ENCODE measurements at regions not wholly inside any gene's neighbourhood (a gene's known extent, or its start where the extent isn't known, plus 50 kb on each side); places are given as distances from the start of the nearest gene placed in this dataset.

DNA sequence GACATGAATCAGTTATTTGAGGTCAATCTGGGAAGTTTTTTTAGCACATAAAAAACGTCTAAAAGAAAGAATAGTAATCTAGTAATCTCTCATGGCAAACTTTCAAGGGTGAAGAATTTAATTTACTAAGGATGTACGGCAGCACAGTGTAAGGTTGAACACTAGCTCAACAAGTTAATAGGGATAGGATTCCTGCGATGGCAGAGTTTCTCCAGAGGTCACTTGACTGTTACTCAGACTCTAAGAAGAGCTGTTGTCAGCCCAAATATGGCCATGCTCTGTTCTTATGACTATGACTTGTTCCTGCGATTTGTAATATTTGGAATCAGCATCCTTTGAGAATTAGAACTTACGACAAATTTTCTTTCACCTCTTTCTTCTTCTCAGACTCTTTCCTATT is 553.3 kb upstream of the TNP1 start:
- Histone ChIP-seq H3K9me3 (replicated peaks in 1 of 2; ENCODE audit: control insufficient read depth in 2 of 2, insufficient read depth in 1 of 2, low read depth in 1 of 2, low read length in 2 of 2) (peaks cover 0 to 3% of the 10 kb centered on the region in 2 donors), H2BK15ac (ENCODE audit: low read length) (no peak overlapping the region), H3K79me1 (ENCODE audit: low read depth, low read length) (no peaks in the 10 kb centered on the region), H3K9ac (ENCODE audit: low read depth, low read length, poor library complexity) (no peak overlapping the region), H2BK5ac (ENCODE audit: low read length) (no peak overlapping the region), H3K4me3 (ENCODE audit: low read length in 2 of 2) (no peak overlapping the region), H3K27ac (replicated peaks; ENCODE audit: low read length) (no peak overlapping the region), H3K4ac (ENCODE audit: low read length) (no peak overlapping the region), H4K91ac (ENCODE audit: low read depth, low read length, poor library complexity) (no peak overlapping the region), H3K36me3 (replicated peaks in 1 of 2; ENCODE audit: control insufficient read depth in 2 of 2, insufficient read depth in 2 of 2, low read length in 2 of 2) (no peaks in the 10 kb centered on the region), H3K23ac (ENCODE audit: low read depth, low read length, poor library complexity) (no peak overlapping the region), H2AK5ac (ENCODE audit: low read depth, low read length) (no peak overlapping the region), H3K4me1 (ENCODE audit: control insufficient read depth in 2 of 2, insufficient read depth in 1 of 2, low read depth in 1 of 2, low read length in 2 of 2) (no peaks in the 10 kb centered on the region), H2BK120ac (ENCODE audit: low read depth, low read length) (no peak overlapping the region), H3K27me3 (ENCODE audit: control insufficient read depth in 3 of 3, insufficient read depth in 3 of 3, low read depth in 1 of 3, low read length in 3 of 3) (no peaks in the 10 kb centered on the region), H3K4me2 (ENCODE audit: insufficient read depth, low read length, poor library complexity, severe bottlenecking) (no peak overlapping the region), H4K8ac (ENCODE audit: low read depth, low read length) (no peak overlapping the region), H2BK12ac (ENCODE audit: low read length) (no peak overlapping the region), H3K14ac (ENCODE audit: low read length) (no peak overlapping the region), H2AFZ (ENCODE audit: low read length) (no peak overlapping the region), H3K18ac (ENCODE audit: low read length) (no peak overlapping the region)
- DNase-seq (ENCODE audit: low spot score) = no peak
- no CpG with 5 or more reads among the region's 5 CpGs for WGBS, 2 donors (ENCODE audit: extremely low coverage in 2 of 2, insufficient read length in 2 of 2, insufficient replicate concordance in 1 of 2)

DNA sequence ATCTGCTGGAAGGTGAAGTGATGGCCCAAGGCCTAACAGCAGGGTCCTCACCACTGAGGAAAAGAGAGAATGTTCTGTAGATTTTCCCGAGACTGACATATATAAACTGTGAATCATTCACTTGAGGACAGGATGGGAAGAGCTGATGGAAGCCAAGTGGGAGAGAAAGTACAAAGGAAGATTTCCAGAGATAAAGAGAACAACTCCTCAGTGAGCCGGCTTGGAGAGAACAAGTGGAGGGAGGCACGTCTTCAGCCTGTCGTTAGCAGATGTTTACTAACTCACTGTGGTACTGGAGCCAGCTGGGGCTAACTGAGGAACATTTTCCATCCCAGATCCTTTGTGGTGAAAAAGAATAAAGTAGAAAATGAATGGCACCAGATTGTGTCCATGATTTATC is 552.9 kb upstream of the TNP1 start:
- Histone ChIP-seq H4K91ac (ENCODE audit: low read depth, low read length, poor library complexity) (no peak overlapping the region), H3K4me3 (ENCODE audit: low read length in 2 of 2) (no peak overlapping the region)

DNA sequence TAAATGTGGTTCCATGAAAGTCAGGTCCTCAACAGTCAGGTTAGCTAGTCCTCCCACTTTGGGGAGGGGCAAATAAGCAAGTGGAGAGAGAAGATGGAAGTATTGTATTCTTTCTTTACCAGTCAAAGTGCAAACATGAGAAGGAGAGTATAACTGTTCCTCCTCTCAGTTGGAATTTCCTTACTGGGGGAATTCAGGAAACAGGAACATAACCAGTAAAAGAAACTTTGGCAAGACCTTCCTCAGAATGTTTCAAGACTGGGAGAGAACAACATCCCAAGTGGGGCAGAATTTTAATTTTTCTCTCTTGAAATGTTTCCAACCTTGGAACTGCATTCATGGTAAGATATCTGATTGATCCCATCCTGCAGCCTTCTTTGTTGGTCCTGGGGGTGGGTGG is 552.4 kb upstream of the TNP1 start:
- Histone ChIP-seq H3K36me3 (replicated peaks in 1 of 2; ENCODE audit: control insufficient read depth in 2 of 2, insufficient read depth in 2 of 2, low read length in 2 of 2) (no peaks in the 10 kb centered on the region), H3K18ac (ENCODE audit: low read length) (no peak overlapping the region), H3K79me1 (ENCODE audit: low read depth, low read length) (no peaks in the 10 kb centered on the region), H2BK12ac (ENCODE audit: low read length) (no peak overlapping the region), H3K4ac (ENCODE audit: low read length) (no peak overlapping the region), H3K4me3 (ENCODE audit: low read length in 2 of 2) (no peak overlapping the region), H3K9me3 (replicated peaks in 1 of 2; ENCODE audit: control insufficient read depth in 2 of 2, insufficient read depth in 1 of 2, low read depth in 1 of 2, low read length in 2 of 2) (peaks cover 0 to 2% of the 10 kb centered on the region in 2 donors), H3K14ac (ENCODE audit: low read length) (no peak overlapping the region), H3K27me3 (ENCODE audit: control insufficient read depth in 3 of 3, insufficient read depth in 3 of 3, low read depth in 1 of 3, low read length in 3 of 3) (no peaks in the 10 kb centered on the region), H4K91ac (ENCODE audit: low read depth, low read length, poor library complexity) (no peak overlapping the region), H4K8ac (ENCODE audit: low read depth, low read length) (no peak overlapping the region), H2BK120ac (ENCODE audit: low read depth, low read length) (no peak overlapping the region), H3K27ac (replicated peaks; ENCODE audit: low read length) (no peak overlapping the region), H3K4me1 (ENCODE audit: control insufficient read depth in 2 of 2, insufficient read depth in 1 of 2, low read depth in 1 of 2, low read length in 2 of 2) (no peaks in the 10 kb centered on the region), H2AK5ac (ENCODE audit: low read depth, low read length) (no peak overlapping the region), H3K23ac (ENCODE audit: low read depth, low read length, poor library complexity) (no peak overlapping the region), H2AFZ (ENCODE audit: low read length) (no peak overlapping the region), H2BK15ac (ENCODE audit: low read length) (no peak overlapping the region), H2BK5ac (ENCODE audit: low read length) (no peak overlapping the region), H3K4me2 (ENCODE audit: insufficient read depth, low read length, poor library complexity, severe bottlenecking) (no peak overlapping the region), H3K9ac (ENCODE audit: low read depth, low read length, poor library complexity) (no peak overlapping the region)
- no peak for DNase-seq (ENCODE audit: low spot score)

More for the DNA sequence above, 552.9 kb upstream of the TNP1 start:
- Histone ChIP-seq H3K4me2 (ENCODE audit: insufficient read depth, low read length, poor library complexity, severe bottlenecking) (no peak overlapping the region), H2BK5ac (ENCODE audit: low read length) (no peak overlapping the region), H2AFZ (ENCODE audit: low read length) (peak overlapping the region; percentile 23), H3K36me3 (replicated peaks in 1 of 2; ENCODE audit: control insufficient read depth in 2 of 2, insufficient read depth in 2 of 2, low read length in 2 of 2) (no peaks in the 10 kb centered on the region), H3K9me3 (replicated peaks in 1 of 2; ENCODE audit: control insufficient read depth in 2 of 2, insufficient read depth in 1 of 2, low read depth in 1 of 2, low read length in 2 of 2) (no peaks in the 10 kb centered on the region), H3K79me1 (ENCODE audit: low read depth, low read length) (no peaks in the 10 kb centered on the region), H2BK120ac (ENCODE audit: low read depth, low read length) (no peak overlapping the region), H3K27ac (replicated peaks; ENCODE audit: low read length) (no peak overlapping the region), H2BK12ac (ENCODE audit: low read length) (no peak overlapping the region), H3K4ac (ENCODE audit: low read length) (no peak overlapping the region), H3K27me3 (ENCODE audit: control insufficient read depth in 3 of 3, insufficient read depth in 3 of 3, low read depth in 1 of 3, low read length in 3 of 3) (no peaks in the 10 kb centered on the region), H2AK5ac (ENCODE audit: low read depth, low read length) (no peak overlapping the region), H3K18ac (ENCODE audit: low read length) (no peak overlapping the region), H3K4me1 (ENCODE audit: control insufficient read depth in 2 of 2, insufficient read depth in 1 of 2, low read depth in 1 of 2, low read length in 2 of 2) (no peaks in the 10 kb centered on the region), H3K14ac (ENCODE audit: low read length) (no peak overlapping the region), H3K23ac (ENCODE audit: low read depth, low read length, poor library complexity) (no peak overlapping the region), H4K8ac (ENCODE audit: low read depth, low read length) (no peak overlapping the region), H2BK15ac (ENCODE audit: low read length) (no peak overlapping the region), H3K9ac (ENCODE audit: low read depth, low read length, poor library complexity) (no peak overlapping the region)
- no peak for DNase-seq (ENCODE audit: low spot score)
- no CpG with 5 or more reads among the region's 4 CpGs for WGBS, 2 donors (ENCODE audit: extremely low coverage in 2 of 2, insufficient read length in 2 of 2, insufficient replicate concordance in 1 of 2)

DNA sequence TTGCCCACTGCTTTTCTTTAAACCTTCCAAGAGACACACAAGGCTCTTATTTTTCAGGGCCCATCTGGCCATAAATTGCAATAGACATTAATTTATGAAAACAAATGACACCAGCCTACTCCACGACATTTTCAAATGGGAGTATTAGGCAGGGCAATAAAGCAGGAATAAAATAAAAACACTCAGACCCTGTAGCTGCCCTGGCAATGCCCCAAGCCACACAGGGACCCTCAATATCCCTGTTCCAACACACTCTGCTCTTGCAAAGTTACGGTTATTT is 550.8 kb upstream of the TNP1 start:
- Histone ChIP-seq H2BK5ac (ENCODE audit: low read length) (no peak overlapping the region), H2BK12ac (ENCODE audit: low read length) (no peak overlapping the region), H2BK15ac (ENCODE audit: low read length) (no peak overlapping the region), H3K9me3 (replicated peaks in 1 of 2; ENCODE audit: control insufficient read depth in 2 of 2, insufficient read depth in 1 of 2, low read depth in 1 of 2, low read length in 2 of 2) (peaks cover 0 to 2% of the 10 kb centered on the region in 2 donors), H3K4me3 (ENCODE audit: low read length in 2 of 2) (no peak overlapping the region), H3K18ac (ENCODE audit: low read length) (no peak overlapping the region), H3K27me3 (ENCODE audit: control insufficient read depth in 3 of 3, insufficient read depth in 3 of 3, low read depth in 1 of 3, low read length in 3 of 3) (no peaks in the 10 kb centered on the region), H3K9ac (ENCODE audit: low read depth, low read length, poor library complexity) (no peak overlapping the region), H3K79me1 (ENCODE audit: low read depth, low read length) (no peaks in the 10 kb centered on the region), H2AK5ac (ENCODE audit: low read depth, low read length) (no peak overlapping the region), H3K4me1 (ENCODE audit: control insufficient read depth in 2 of 2, insufficient read depth in 1 of 2, low read depth in 1 of 2, low read length in 2 of 2) (no peaks in the 10 kb centered on the region), H3K4ac (ENCODE audit: low read length) (no peak overlapping the region), H3K14ac (ENCODE audit: low read length) (no peak overlapping the region), H3K27ac (replicated peaks; ENCODE audit: low read length) (no peak overlapping the region), H4K8ac (ENCODE audit: low read depth, low read length) (no peak overlapping the region), H3K36me3 (replicated peaks in 1 of 2; ENCODE audit: control insufficient read depth in 2 of 2, insufficient read depth in 2 of 2, low read length in 2 of 2) (no peaks in the 10 kb centered on the region), H2BK120ac (ENCODE audit: low read depth, low read length) (no peak overlapping the region), H2AFZ (ENCODE audit: low read length) (no peak overlapping the region), H3K23ac (ENCODE audit: low read depth, low read length, poor library complexity) (no peak overlapping the region), H4K91ac (ENCODE audit: low read depth, low read length, poor library complexity) (no peak overlapping the region), H3K4me2 (ENCODE audit: insufficient read depth, low read length, poor library complexity, severe bottlenecking) (no peak overlapping the region)
- no CpG with 5 or more reads among the region's 2 CpGs for WGBS, 2 donors (ENCODE audit: extremely low coverage in 2 of 2, insufficient read length in 2 of 2, insufficient replicate concordance in 1 of 2)
- no peak for DNase-seq (ENCODE audit: low spot score)

Data from neuronal stem cell (in vitro differentiated cells).